GM18517 (cell line): ENCODE measurements at regions not wholly inside any gene's neighbourhood (a gene's known extent, or its start where the extent isn't known, plus 50 kb on each side); places are given as distances from the start of the nearest gene placed in this dataset.
"Not testable (repeated sequence)": the region's sequence is repeated elsewhere in the genome, so short reads cannot be mapped to it uniquely, and the experiment has no call there.

Experiments
- ATAC-seq: cut with Tn5 transposase; IDR thresholded peaks from one replicate; pipeline ENCODE4 v1.9.1; 2021; ENCODE audit warnings: mild to moderate bottlenecking, moderate library complexity; ENCODE audit not compliant: unreplicated experiment

DNA sequence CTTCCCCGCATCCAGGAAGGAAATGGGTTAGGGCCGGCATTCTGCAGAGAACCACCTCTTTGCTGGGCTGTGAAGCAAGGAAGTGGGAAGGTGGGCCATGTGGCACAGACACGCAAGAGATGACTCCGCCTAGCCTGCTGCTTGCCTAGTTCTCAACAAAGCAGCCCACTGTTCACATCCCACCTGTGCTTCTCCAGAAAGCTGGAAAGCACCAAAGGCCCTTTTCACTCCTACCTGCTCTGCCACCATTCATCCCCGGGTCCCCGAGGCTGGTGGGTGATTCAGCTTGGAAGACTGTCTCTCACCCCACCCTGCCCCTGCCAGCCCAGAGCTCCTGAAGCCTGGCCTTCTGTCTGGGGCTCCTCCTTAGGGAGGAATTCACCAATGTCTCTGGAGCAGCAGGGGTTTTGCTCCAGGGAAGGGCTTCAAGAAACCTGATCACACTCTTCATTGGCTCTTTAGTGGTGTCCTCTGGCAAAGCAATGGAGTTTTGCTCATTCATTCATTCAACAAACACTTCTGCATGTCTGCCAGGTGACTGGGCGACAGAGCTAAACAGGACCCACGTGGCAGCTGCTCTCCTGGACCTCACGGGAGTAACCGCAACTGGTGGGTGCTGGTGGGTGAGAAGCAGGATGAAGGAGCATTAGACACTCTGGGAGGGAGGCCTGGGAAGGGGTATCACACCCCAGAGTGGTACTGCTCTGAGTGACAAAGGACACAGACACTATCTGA lies 145.4 kb upstream of the TLE3 start:
- no peak for ATAC-seq

DNA sequence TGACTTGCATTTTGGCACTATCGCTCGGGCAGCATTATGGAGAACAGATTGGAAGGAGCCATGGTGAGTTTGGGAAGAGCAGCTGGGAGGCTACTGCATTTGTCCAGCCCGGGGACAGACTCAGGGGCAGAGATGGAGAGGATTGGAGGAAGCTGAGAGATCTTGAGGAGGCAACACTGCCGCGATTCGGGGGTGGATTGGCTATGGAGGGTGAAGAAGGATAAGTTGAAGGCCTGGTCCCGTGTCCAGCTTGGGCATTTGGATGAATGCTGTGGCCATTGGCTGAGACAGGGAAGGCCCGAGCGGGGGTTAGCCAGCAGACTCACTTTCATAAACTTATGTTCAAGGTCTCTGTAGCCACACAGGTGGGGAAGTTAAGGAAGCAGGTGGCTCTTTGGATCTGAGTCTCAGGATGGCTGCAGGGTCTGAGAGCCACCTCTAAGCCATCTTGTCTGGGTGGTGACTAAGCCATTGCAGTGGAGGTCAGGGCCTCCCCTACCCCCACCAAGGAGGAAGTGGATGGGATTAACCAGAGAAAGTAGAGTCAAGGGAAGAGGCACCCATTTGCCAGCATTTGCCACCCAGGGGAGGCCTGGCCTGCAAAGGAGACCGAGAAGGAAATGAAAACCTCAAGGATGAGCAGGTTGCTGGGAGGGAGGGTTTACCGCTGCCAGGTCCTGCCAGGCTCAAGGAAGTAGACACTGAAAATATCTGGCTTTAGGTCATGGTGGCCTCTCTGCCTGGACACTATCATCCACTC lies 144.0 kb upstream of the TLE3 start:
- ATAC-seq = no peak

DNA sequence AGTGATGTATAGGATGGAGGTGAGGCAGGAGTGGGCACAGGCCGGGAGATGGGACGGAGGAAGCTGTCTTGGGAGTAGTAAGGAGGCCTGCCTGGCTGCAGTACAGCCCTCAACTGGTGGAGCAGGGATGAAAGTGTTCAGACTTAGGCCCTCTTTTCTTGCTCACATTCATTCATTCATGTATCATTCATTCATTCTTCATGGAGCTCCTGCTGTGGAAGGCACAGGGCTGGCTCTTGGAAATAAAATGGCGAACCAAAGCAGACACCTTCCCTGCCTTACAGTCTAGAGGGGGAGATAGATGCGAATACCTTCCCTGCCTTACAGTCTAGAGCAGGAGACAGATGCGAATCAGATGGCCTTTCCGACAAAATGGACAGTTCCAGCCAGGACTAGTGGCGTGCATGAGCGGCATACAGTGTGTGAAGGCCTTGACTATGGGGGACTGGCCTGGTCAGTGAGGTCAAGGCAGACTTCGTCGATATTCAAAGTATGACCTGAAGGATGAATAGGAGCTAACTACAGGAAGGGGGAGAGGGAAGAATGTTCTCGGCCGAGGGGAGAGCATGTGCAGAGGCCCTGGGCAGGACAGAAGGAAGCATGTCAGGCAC lies 143.2 kb upstream of the TLE3 start:
- no peak for ATAC-seq

DNA sequence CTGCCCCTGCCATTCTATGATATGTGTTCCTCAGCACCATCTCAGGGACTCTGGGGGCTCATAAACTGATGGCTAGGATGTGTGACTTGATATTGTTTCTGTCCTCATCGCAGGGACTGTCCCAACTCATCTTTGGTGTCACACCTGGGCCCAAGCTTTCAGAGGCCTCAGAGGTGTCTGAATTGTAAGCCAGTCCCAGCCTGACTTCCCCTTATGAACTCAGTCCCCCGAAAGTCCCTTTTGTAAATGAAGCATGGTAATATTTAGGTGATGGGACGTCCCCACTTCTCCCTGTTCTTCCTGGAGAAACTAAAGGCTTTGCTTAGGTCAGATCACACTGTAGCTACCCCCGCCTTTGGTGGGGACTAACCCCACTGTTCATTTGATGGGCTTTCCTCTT lies 142.4 kb upstream of the TLE3 start:
- ATAC-seq = peak; percentile 67

DNA sequence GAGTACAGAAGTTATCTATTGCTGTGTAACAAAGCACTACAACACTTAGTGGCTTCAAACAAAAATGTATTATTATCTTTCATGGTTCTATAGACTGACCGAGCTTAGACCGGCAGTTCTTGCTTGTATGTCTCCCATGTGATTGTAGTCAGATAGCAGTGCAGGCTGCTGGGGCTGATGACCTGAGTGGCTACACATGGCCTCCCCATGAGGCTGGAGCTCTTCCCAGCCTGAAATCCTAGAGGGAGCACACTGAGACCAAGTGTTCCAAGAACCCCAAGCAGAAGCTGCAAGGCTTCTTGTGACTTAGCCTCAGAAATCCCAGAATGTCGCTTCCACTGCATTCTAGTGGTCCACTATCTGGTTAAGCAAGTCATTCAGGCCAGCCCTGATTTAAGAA lies 141.2 kb upstream of the TLE3 start:
- ATAC-seq = no peak

DNA sequence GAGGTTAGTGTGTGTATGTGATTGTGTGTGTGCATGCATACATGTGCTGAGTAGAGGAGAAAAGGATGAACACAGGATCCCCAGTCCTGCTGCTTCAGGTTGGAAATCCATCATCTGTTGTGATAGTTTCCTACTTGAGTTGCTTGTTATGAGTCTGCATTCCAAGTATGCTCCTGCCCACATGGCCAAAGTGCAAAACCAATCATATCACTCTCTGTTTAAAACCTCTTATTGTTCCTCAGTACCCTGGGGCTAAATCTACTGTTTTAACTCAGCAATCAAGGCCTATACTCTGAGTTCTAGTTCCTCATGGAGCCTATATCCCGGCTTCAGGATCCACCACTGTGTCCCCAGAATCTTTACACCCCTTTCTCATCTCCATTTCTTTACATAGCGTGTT lies 139.9 kb upstream of the TLE3 start:
- ATAC-seq = no peak

DNA sequence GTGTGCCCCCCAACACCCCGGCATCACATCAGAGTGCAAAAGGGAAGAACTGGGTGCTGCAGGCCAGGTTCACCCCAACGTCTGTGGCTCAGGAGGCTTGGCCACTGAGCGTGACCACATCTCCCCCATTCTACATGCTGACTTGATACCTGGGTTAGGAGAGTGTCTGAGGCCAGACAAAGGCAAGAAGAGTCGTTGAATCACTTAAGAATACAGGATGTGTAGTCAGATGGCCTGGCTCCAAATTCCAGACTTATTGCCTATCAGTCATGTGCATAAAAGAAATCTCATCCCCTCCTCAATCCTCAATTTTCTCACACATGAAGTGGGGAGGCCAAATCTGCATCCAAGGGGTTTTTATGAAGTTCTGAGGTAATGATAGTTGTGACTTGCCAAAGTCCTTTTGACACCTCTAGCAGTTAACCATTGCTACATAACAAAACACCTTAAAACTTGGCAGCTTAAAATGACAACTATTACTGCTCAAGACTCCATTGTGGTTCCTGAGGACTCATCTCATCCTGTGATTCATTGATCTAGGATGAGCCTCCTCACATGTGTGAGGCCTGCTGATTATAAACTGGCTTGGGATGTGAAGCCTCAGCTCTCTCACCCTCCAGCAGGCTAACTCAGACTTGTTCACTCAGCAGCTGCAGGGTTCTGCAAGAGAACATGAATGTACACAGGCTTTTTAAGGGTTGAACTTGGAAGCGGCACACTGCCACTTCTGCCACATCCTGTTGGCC lies 138.8 kb upstream of the TLE3 start:
- ATAC-seq = no peak

DNA sequence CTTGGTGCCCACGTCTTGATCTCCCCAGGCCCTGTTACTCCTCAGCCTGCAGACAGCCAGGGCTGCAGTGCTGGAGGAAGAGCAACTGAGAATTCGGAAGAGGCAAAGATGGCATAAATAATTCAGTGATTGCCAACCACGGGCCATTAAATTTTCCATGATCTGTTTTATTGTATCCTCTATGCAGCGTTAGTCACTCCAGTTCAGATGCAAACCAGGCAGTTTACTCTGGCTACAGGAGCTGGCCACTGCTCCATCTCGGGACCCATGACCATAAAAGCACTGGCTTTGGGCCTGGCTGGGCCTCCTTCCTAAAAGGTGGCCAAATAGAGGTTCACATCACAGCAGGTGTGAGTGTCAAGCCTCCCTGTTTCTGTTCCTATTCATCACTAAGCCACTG lies 137.6 kb upstream of the TLE3 start:
- no peak for ATAC-seq

DNA sequence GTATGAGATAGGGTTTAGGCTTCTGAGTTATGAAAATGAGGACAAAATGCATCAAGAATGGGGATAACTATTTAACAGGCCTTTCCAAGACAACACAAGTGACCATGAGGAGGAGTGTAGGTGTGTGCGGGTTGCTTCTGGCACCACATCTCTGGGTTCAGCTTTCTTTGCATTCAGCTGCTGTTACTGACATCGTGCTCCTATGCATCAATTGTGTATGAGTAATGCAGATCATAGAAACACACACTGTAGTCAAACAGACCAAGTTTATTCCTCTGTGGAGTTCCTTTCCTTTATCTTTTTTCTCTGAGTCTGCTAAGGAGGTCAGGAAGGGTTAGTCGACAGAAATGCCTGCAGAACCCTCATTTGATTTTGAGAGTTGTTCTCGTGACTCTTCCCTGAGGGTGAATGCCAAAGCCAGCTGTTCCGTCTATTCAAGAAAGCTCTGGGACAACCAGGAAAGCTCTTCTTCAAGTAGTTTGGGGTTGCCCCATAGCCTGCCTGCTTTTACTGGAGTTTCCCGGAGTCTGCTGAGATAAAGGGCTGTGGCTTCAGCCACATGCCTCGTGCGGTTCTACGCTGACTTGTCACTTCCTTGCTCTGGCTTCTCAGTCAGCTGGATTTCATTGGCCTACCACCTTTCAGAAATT lies 136.7 kb upstream of the TLE3 start:
- no peak for ATAC-seq

DNA sequence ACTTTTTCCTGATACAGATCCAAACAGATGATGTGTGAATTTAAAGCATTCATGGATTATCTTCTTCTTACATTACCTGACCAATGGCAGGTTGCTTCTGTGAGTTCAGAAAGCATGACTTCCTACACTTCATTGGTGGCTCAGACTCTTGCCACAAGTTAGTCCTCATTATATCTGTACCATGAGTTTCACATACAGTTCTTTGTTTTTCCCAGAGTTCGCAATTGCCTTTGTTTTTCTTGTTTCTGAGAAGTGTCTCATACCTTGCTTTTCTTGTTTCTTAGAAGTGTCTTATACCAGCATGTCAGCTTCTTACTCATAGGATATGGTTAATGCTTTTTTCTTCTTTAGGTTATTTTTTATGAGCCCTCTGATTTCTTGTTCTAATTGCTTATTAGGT lies 133.8 kb upstream of the TLE3 start:
- no peak for ATAC-seq

DNA sequence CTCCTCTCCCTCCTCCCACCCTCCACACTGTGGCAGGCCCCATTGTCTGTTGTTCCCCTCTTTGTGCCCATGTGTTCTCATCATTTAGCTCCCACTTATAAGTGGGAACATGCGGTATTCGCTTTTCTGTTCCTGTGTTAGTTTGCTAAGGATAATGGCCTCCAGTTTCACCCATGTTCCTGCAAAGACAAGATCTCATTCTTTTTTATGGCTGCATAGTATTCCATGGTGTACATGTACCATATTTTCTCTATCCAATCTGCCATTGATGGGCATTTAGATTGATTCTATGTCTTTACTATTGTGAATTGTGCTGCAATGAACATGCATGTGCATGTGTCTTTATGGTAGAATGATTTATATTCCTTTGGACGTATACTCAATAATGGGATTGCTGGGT lies 130.2 kb upstream of the TLE3 start:
- not testable (repeated sequence) for ATAC-seq

DNA sequence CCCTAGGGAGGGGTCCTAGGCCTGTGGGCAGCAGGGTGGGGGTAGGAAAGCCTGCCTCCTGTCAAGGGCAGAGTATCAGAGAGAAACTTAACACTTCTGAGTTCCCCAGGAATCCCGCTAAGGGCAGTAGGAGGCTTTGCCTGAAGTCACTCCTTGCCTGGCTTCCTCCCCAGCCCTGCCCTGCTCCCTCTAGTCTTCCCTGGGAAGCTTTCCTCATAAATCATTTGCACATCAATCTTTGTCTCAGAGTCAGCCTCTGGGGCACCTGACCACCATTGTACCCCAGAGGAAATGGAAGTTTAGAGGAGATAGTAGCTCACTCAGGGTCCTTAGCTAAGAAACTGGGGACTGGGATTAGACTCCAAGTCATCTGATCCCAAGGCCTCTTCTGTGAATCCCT lies 129.4 kb upstream of the TLE3 start:
- ATAC-seq = no peak

DNA sequence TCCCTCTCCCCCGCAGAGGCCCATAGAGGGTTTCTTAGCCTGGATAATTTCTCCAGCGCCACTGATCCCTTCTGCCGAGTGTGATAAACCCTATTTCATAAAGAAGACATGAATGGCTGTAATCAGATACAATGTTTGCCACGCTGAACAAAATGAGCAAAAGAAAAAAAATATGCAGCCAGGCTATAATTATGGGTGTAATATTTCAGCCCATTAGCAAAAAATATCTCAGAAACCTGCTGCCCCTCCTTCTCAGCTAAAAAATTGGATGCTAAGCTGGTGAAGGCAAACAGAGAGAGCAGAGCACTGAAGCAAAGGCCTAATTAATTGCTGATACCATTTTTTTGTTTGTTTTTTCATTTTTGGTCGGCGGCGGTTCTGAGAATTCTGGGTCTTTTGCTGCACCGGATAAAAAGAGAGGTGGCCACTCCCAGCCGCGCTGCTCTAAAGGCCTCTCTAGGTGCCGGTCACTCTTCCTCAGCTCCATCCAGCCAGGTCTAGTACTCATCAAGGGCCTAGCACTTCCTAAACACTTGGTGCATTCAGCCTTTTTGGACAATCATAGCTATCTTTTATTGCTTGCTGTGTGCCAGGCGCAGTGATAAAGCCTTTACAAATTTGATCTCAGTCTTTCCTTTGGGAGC lies 128.7 kb upstream of the TLE3 start:
- ATAC-seq = no peak

DNA sequence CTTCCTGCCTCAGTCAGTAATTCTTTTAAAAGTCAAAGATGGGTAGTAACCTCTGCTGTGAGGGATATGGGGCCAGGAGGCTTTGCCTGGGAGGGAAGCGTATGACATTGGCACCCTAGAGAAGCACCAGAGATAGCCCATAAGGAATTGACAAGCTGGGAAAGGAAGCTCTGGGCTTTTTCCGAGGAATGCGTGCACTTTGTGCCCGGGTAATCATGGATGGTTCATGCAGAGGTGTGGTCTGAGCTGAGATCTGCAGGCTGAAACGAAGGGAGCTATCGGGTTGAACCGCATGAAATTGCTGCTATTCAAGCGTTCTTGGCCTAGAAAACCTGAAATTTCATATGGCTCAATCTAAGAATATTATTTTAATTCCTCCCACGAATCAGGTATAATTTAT lies 127.7 kb upstream of the TLE3 start:
- no peak for ATAC-seq

DNA sequence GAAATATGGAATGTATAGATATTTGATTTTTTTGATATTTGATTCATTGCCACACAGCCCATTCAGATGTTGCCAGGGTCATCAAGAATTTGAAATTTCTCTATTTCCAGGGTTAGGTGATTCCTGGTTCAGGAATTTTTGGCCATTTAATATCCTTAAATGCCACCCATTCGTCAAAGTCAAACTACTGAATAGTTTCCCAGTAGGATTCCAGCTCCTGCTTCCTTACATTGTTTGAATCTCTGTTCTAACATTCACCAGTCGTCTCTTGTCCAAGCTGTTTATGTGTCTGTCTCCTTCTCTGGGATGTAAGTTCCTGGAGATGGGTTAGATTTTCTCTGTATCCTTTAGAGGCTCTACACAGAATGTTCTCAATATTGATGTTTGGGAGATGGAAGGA lies 124.9 kb upstream of the TLE3 start:
- no peak for ATAC-seq

DNA sequence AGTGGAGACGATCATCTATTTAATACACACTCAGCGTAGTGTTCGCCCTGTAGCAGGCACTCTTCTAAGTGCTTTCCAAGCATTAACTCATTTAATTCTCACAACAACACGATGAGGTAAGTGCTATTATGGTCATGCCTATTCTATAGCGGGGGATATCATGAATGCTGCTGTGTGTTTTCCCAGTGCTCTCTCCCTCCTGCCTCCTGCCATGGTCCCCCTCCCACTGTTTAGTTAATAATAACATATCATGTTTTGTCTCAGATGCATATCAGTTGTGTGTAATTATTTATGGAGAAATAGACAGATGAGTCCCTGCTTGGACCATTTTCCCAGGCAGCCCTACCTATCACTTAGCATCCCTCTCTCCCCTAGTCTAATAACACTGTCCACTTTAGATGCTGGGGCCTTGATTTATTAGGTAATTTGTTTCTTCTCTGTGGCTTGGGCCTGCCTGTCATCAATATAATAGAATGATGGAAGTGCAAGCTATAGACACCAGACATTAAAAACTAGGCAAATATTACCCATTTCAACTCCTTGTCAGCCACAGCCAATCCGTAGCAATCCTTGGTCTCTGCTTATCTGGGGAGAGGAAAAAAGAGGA lies 122.9 kb upstream of the TLE3 start:
- no peak for ATAC-seq

DNA sequence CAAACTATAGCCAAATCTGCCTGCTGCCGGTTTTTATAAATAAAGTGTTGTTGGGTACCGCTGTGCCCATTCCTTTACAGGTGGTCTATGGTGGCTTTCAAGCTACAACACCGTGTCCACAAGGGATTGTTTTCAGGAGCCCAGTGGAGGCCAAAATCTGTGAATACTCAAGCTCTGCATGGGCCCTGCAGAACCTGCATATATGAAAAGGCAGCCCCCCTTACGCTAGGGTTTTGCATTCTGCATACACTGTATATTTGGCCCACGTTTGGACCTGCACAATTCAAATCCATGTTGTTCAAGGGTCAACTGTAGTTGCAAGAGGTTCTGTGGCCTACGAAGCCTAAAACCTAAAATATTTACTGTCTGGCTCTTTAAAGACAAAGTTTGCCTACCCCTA lies 122.2 kb upstream of the TLE3 start:
- ATAC-seq = no peak

DNA sequence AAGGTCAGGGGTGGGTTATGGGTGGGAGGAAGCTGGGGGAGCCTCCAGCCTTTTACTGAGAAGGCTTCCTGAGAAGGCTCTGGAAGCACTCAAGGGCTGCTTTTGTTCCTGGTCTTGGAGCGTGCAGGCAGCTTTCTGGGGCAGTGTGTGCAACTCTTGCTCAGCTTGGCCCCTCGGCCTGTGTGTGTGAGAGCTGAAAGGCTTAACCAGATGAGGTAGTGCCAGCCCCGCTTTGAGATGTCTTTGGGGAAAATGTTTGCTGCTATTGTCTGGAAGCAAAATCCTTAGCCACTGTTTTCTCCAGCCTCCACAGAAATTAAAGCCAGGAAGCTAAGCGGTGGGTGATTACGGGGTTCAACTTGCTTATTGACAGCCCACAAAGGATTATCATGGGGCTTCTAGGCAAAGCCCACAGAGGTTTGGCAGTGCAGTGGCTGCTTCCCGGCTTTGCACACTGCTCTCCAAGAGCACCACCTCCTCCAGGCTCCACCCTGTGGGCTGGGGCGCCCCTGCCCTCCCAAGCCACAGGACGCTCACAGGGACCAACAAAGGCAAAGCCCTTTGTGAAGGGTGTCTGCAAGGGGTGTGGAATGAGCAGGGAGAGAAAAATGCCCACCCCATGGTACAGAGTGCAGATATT lies 121.7 kb upstream of the TLE3 start:
- ATAC-seq = no peak
